GM12878 (cell line): ENCODE measurements at regions not wholly inside any gene's neighbourhood (a gene's known extent, or its start where the extent isn't known, plus 50 kb on each side); places are given as distances from the start of the nearest gene placed in this dataset.

Source experiments
- ATAC-seq: fragments of 200-7000 bp; cut with Tn5 transposase; 3 replicates; pipeline ENCODE4 v1.9.1; 2020; ENCODE audit warnings: mild to moderate bottlenecking, moderate library complexity
- BruUV-seq: library from RNA; stranded (reverse); fragments of 400-500 nt; replicated peaks from 2 replicates; lab custom pipeline; 2021; lab: Mats Ljungman, UMichigan
- CTCF ChIA-PET: fragments of 300-600 bp; sonication (Branson Sonifier 250); formaldehyde crosslinking; extraction: SDS; loops from one replicate; lab custom pipeline; 2021; ENCODE audit warnings: inconsistent platforms; lab: Yijun Ruan, JAX
- POLR2A ChIA-PET: fragments of 350-600 bp; formaldehyde crosslinking; extraction: SDS; loops from one replicate; lab custom pipeline; 2021; ENCODE audit warnings: inconsistent platforms; lab: Charles Lee
- RAD21 ChIA-PET: fragments of 300-600 bp; sonication (Branson Sonifier 250); formaldehyde crosslinking; loops from one replicate; lab custom pipeline; 2023; ENCODE audit warnings: antibody characterized with exemption; ENCODE audit not compliant: unreplicated experiment; lab: Charles Lee
- SMC1A ChIA-PET: fragments of 300-600 bp; sonication (Branson Sonifier 250); formaldehyde crosslinking; loops from one replicate; lab custom pipeline; 2023; ENCODE audit not compliant: unreplicated experiment, uncharacterized antibody; lab: Charles Lee
- DNase-seq: peaks from one replicate; pipeline ENCODE4 v3.0.0-alpha.2; 2011; ENCODE audit warnings: low read depth, low spot score
- FAIRE-seq: peaks from 3 replicates; lab custom pipeline; 2011; peaks lifted over from hg19 to GRCh38; lab: Jason Lieb, UNC
- H2AFZ ChIP-seq: 2 replicates; pipeline ENCODE4 v1.6.0; 2011; ENCODE audit warnings: low read depth, low read length, control low read depth; ENCODE audit not compliant: control insufficient read depth
- H3K27ac ChIP-seq: 2 replicates; pipeline ENCODE4 v1.5.1; 2011; ENCODE audit warnings: control low read depth; ENCODE audit not compliant: control insufficient read depth, insufficient read depth
- H3K27me3 ChIP-seq, 2 experiments: replicated peaks in 1 of 2; 2 replicates each; pipeline versions ENCODE4 v1.6.0 to v1.6.1; 2011; ENCODE audit warnings: low read length in 1 of 2; ENCODE audit not compliant: control insufficient read depth in 2 of 2, insufficient read depth in 2 of 2
- H3K36me3 ChIP-seq, 2 experiments: 2 replicates each; pipeline ENCODE4 v1.5.1; 2011; ENCODE audit warnings: low read length in 1 of 2; ENCODE audit not compliant: control insufficient read depth in 2 of 2, insufficient read depth in 2 of 2
- H3K4me1 ChIP-seq: 2 replicates; pipeline ENCODE4 v1.6.1; 2011; ENCODE audit warnings: mild to moderate bottlenecking, low read length, moderate library complexity, mixed read lengths; ENCODE audit not compliant: control insufficient read depth, insufficient read depth
- H3K4me2 ChIP-seq: 2 replicates; pipeline ENCODE4 v1.6.0; 2011; ENCODE audit warnings: control low read depth; ENCODE audit not compliant: control insufficient read depth, insufficient read depth
- H3K4me3 ChIP-seq: fragments of 200-600 bp; sonication (generic); 2 replicates; pipeline ENCODE4 v1.5.1; 2016
- H3K79me2 ChIP-seq: 2 replicates; pipeline ENCODE4 v1.6.0; 2011; ENCODE audit warnings: low read length; ENCODE audit not compliant: control insufficient read depth, insufficient read depth
- H3K9ac ChIP-seq: 2 replicates; pipeline ENCODE4 v1.8.0; 2011; ENCODE audit warnings: low read length, control low read depth, mixed read lengths; ENCODE audit not compliant: control insufficient read depth, insufficient read depth
- H3K9me3 ChIP-seq: replicated peaks from 3 replicates; pipeline ENCODE4 v1.5.1; 2011; ENCODE audit warnings: mild to moderate bottlenecking, low read length; ENCODE audit not compliant: control insufficient read depth, insufficient read depth
- H4K20me1 ChIP-seq: 2 replicates; pipeline ENCODE4 v1.6.0; 2011; ENCODE audit not compliant: control insufficient read depth, insufficient read depth
- ATF7 ChIP-seq: fragments of 450-650 bp; IDR thresholded peaks from 2 replicates; pipeline ENCODE4 v1.6.1; 2016; ENCODE audit warnings: low read depth, mild to moderate bottlenecking
- DPF2 ChIP-seq: fragments of 450-650 bp; IDR thresholded peaks from 2 replicates; pipeline ENCODE4 v1.6.1; 2017; ENCODE audit warnings: mild to moderate bottlenecking
- EZH2 ChIP-seq: IDR thresholded peaks from 2 replicates; pipeline ENCODE4 v1.6.1; 2012; ENCODE audit warnings: low read depth, mild to moderate bottlenecking, control low read depth, inconsistent platforms, low read length, borderline replicate concordance; ENCODE audit not compliant: control insufficient read depth
- PAX8 ChIP-seq: fragments of 450-650 bp; IDR thresholded peaks from 2 replicates; pipeline ENCODE4 v1.6.1; 2017; ENCODE audit warnings: mild to moderate bottlenecking, moderate library complexity
- SMARCA5 ChIP-seq: fragments of 450-650 bp; IDR thresholded peaks from 2 replicates; pipeline ENCODE4 v1.6.1; 2017; ENCODE audit warnings: mild to moderate bottlenecking
- SMC3 ChIP-seq: IDR thresholded peaks from 2 replicates; pipeline ENCODE4 v1.6.1; 2011; ENCODE audit warnings: low read length, improper control_type of control experiment, borderline replicate concordance
- ZNF217 ChIP-seq: fragments of 450-650 bp; IDR thresholded peaks from 2 replicates; pipeline ENCODE4 v1.6.1; 2017; ENCODE audit warnings: antibody characterized with exemption, mild to moderate bottlenecking
- ZNF622 ChIP-seq: fragments of 450-650 bp; IDR thresholded peaks from 2 replicates; pipeline ENCODE4 v1.6.1; 2017; ENCODE audit warnings: mild to moderate bottlenecking, inconsistent platforms
- WGBS: methylation state at CpG from one replicate; pipeline ENCODE4 v1.1.6; 2016; ENCODE audit warnings: low lambda C conversion rate; ENCODE audit not compliant: insufficient replicate concordance, insufficient coverage; ENCODE audit errors: missing lambda C conversion rate; 5-methylcytosine and 5-hydroxymethylcytosine counted together
- in situ Hi-C: fragments of 300-500 bp; cut with MboI; formaldehyde crosslinking; loops from 9 replicates; pipeline ENCODE4 v1.14.3; 2018; ENCODE audit warnings: mixed read lengths
- intact Hi-C: fragments of 100-400 bp; cut with micrococcal nuclease; formaldehyde crosslinking; loops from one replicate; pipeline ENCODE4 v1.14.2; 2022; ENCODE audit not compliant: unreplicated experiment
- TF ChIP-seq, protein P1 (sequence below), 3 experiments: IDR thresholded peaks in 2 of 3; conservative IDR thresholded peaks in 1 of 3; 2 replicates each; pipeline ENCODE4 v1.5.1; 2011; ENCODE audit warnings: low read depth in 3 of 3, low read length in 3 of 3, mild to moderate bottlenecking in 3 of 3, control low read depth in 2 of 3, moderate library complexity in 2 of 3, inconsistent platforms in 1 of 3, mixed read lengths in 1 of 3; ENCODE audit not compliant: control insufficient read depth in 2 of 3, insufficient read depth in 1 of 3; ENCODE audit errors: extremely low read depth in 1 of 3
- TF ChIP-seq, protein P2 (sequence below): IDR thresholded peaks from 2 replicates; pipeline ENCODE4 v1.6.1; 2012; ENCODE audit warnings: low read depth, low read length, improper control_type of control experiment

GRCh38 chr16:85315866-85316265, 203.6 kb upstream of the CIBAR2 start:
- CTCF ChIA-PET = no interaction called here

More at GRCh38 chr16:85315866-85316265, 203.6 kb upstream of the CIBAR2 start:
- H3K36me3 ChIP-seq = no peaks in the 10 kb centered on the region
- FAIRE-seq = no peak
- peaks cover 0 to 1% of the 10 kb centered on the region in 2 experiments; a peak in 1 of 4 replicates for H3K27me3 ChIP-seq
- no peak overlapping the region for H3K27ac ChIP-seq
- no peaks in the 10 kb centered on the region for H3K79me2 ChIP-seq
- intact Hi-C loops (no loop called here), in situ Hi-C loops (no loop called here)
- H3K4me3 ChIP-seq = no peak overlapping the region
- no peak for DNase-seq
- ATAC-seq = no peak
- ChIA-PET SMC1A (no interaction called here), RAD21 (no interaction called here), POLR2A (no interaction called here)
- no TSS peak for BruUV-seq
- H3K4me2 ChIP-seq = no peak overlapping the region
- H3K4me1 ChIP-seq = no peaks in the 10 kb centered on the region; the same call in 1 of the 2 replicates
- H2AFZ ChIP-seq = no peak overlapping the region
- H3K9me3 ChIP-seq = no peaks in the 10 kb centered on the region
- H3K9ac ChIP-seq = no peak overlapping the region
- no peaks in the 10 kb centered on the region for H4K20me1 ChIP-seq
- WGBS = 50% methylated on average over 11 of the region's 14 CpGs
- TF ChIP-seq, protein P1, sequence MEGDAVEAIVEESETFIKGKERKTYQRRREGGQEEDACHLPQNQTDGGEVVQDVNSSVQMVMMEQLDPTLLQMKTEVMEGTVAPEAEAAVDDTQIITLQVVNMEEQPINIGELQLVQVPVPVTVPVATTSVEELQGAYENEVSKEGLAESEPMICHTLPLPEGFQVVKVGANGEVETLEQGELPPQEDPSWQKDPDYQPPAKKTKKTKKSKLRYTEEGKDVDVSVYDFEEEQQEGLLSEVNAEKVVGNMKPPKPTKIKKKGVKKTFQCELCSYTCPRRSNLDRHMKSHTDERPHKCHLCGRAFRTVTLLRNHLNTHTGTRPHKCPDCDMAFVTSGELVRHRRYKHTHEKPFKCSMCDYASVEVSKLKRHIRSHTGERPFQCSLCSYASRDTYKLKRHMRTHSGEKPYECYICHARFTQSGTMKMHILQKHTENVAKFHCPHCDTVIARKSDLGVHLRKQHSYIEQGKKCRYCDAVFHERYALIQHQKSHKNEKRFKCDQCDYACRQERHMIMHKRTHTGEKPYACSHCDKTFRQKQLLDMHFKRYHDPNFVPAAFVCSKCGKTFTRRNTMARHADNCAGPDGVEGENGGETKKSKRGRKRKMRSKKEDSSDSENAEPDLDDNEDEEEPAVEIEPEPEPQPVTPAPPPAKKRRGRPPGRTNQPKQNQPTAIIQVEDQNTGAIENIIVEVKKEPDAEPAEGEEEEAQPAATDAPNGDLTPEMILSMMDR (IDR thresholded peaks at IDR 0.05 in 2 of 3, conservative IDR thresholded peaks at IDR 0.05 in 1 of 3; ENCODE audit: control insufficient read depth in 2 of 3, extremely low read depth in 1 of 3, insufficient read depth in 1 of 3, low read depth in 3 of 3, low read length in 3 of 3) = no peak
- TF ChIP-seq PAX8 (no peak), EZH2 (no peak), SMARCA5 (no peak), ZNF622 (no peak), DPF2 (no peak), ZNF217 (no peak), ATF7 (no peak), SMC3 (no peak)
- TF ChIP-seq, protein P2, sequence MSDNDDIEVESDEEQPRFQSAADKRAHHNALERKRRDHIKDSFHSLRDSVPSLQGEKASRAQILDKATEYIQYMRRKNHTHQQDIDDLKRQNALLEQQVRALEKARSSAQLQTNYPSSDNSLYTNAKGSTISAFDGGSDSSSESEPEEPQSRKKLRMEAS = no peak
